Heart left ventricle (tissue), 13 donors: ENCODE measurements at regions not wholly inside any gene's neighbourhood (a gene's known extent, or its start where the extent isn't known, plus 50 kb on each side); places are given as distances from the start of the nearest gene placed in this dataset.
"Not testable (repeated sequence)": the region's sequence is repeated elsewhere in the genome, so short reads cannot be mapped to it uniquely, and the experiment has no call there.

Source experiments
- POLR2A ChIP-seq, 2 donors: fragments of 450-650 bp; IDR thresholded peaks; one replicate each; pipeline ENCODE4 v1.6.1; 2017; ENCODE audit warnings: antibody characterized with exemption in 2 of 2, mild to moderate bottlenecking in 2 of 2, moderate library complexity in 2 of 2
- TF ChIP-seq, protein P1 (sequence below), 12 donors: fragments of 200-600 bp; sonication (generic) in 4 of 12; IDR thresholded peaks; one replicate each; pipeline versions ENCODE4 v1.5.0 to v1.8.0; 2018 to 2022; ENCODE audit warnings: antibody characterized with exemption in 12 of 12, mild to moderate bottlenecking in 5 of 12
- donor health status: ischemic (EF 13 %, LVEDD 7.1; RV severe dilation, severe dysfunction).
- donor health status: DM: no; HTN: yes; CAD: no.
- donor health status: DM: no; HTN: no; CAD: no.
- donor health status: ischemic (EF 25% LVEDD 6.9; RV normal size, moderate dysfunction).
- donor health status: ischemic (EF 25% LVEDD 5.7; RV mildly dilated, moderate dysfunction).
- donor health status: ischemic (EF 35%, LVEDD 5.7; RV mildly dilated, moderate dysfunction).
- donor health status: nonischemic (EF 11% LVEDD 7.7; RV severe dilation, severe dysfunction).
- donor health status: DM: yes; HTN: yes; CAD: no.
- donor health status: PGD.
- donor health status: ischemic (EF 29% LVEDD 5.4; RV normal size, mild dysfunction).
- donor health status: nonischemic (EF 23%, LVEDD 6.1; RV moderate dilation, normal function).

GRCh38 chr9:66727540-66727939, 173.0 kb upstream of the ZNF658 start:
- TF ChIP-seq, protein P1, sequence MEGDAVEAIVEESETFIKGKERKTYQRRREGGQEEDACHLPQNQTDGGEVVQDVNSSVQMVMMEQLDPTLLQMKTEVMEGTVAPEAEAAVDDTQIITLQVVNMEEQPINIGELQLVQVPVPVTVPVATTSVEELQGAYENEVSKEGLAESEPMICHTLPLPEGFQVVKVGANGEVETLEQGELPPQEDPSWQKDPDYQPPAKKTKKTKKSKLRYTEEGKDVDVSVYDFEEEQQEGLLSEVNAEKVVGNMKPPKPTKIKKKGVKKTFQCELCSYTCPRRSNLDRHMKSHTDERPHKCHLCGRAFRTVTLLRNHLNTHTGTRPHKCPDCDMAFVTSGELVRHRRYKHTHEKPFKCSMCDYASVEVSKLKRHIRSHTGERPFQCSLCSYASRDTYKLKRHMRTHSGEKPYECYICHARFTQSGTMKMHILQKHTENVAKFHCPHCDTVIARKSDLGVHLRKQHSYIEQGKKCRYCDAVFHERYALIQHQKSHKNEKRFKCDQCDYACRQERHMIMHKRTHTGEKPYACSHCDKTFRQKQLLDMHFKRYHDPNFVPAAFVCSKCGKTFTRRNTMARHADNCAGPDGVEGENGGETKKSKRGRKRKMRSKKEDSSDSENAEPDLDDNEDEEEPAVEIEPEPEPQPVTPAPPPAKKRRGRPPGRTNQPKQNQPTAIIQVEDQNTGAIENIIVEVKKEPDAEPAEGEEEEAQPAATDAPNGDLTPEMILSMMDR (IDR thresholded peaks at IDR 0.05) = not testable (repeated sequence)
- not testable (repeated sequence) for TF ChIP-seq POLR2A (IDR thresholded peaks at IDR 0.05)
